GM12878 (cell line): ENCODE measurements at regions not wholly inside any gene's neighbourhood (a gene's known extent, or its start where the extent isn't known, plus 50 kb on each side); places are given as distances from the start of the nearest gene placed in this dataset.
A peak's percentile ranks its signal among the peaks of the same experiment; 100 is the strongest.

Experiments
- CBX3 ChIP-seq: fragments of 200-600 bp; sonication (generic); IDR thresholded peaks from 2 replicates; pipeline ENCODE4 v1.6.1; 2016; ENCODE audit warnings: low read depth, borderline replicate concordance
- CBX5 ChIP-seq: sonication (generic); IDR thresholded peaks from 2 replicates; pipeline ENCODE4 v1.6.1; 2016; ENCODE audit warnings: low read depth, moderate library complexity, mild to moderate bottlenecking, inconsistent platforms
- CHD4 ChIP-seq: fragments of 200-600 bp; sonication (generic); IDR thresholded peaks from 2 replicates; pipeline ENCODE4 v1.6.1; 2016; ENCODE audit warnings: mild to moderate bottlenecking
- GATAD2B ChIP-seq: fragments of 450-650 bp; conservative IDR thresholded peaks from 2 replicates; pipeline ENCODE4 v1.6.1; 2017; ENCODE audit warnings: low read depth, mild to moderate bottlenecking, moderate library complexity
- HDAC2 ChIP-seq: fragments of 200-600 bp; sonication (generic); IDR thresholded peaks from 2 replicates; pipeline ENCODE4 v1.6.1; 2017
- HDAC6 ChIP-seq: fragments of 200-600 bp; sonication (generic); IDR thresholded peaks from one replicate; pipeline ENCODE4 v1.8.0; 2017; ENCODE audit warnings: antibody characterized with exemption; ENCODE audit not compliant: unreplicated experiment
- MTA3 ChIP-seq: IDR thresholded peaks from 2 replicates; pipeline ENCODE4 v1.6.1; 2012; ENCODE audit warnings: low read length, inconsistent platforms, borderline replicate concordance
- RAD51 ChIP-seq: fragments of 450-650 bp; IDR thresholded peaks from 2 replicates; pipeline ENCODE4 v1.6.1; 2016; ENCODE audit warnings: moderate library complexity, mild to moderate bottlenecking, inconsistent platforms
- RCOR1 ChIP-seq: conservative IDR thresholded peaks from 2 replicates; pipeline ENCODE4 v1.6.1; 2012; ENCODE audit warnings: low read depth, low read length, improper control_type of control experiment
- RELA ChIP-seq: fragments of 450-650 bp; IDR thresholded peaks from 2 replicates; pipeline ENCODE4 v1.8.0; 2014; ENCODE audit warnings: borderline replicate concordance; ENCODE audit not compliant: partially characterized antibody
- RFX5 ChIP-seq: IDR thresholded peaks from 2 replicates; pipeline ENCODE4 v1.6.1; 2011; ENCODE audit warnings: low read depth, low read length, improper control_type of control experiment
- SIN3A ChIP-seq: IDR thresholded peaks from 2 replicates; pipeline ENCODE4 v1.6.1; 2012; ENCODE audit warnings: low read depth, low read length, improper control_type of control experiment
- SREBF2 ChIP-seq: IDR thresholded peaks from 2 replicates; pipeline ENCODE4 v1.6.1; 2012; ENCODE audit warnings: mild to moderate bottlenecking, low read length
- STAT1 ChIP-seq: fragments of 450-650 bp; conservative IDR thresholded peaks from 2 replicates; pipeline ENCODE4 v1.6.1; 2014; ENCODE audit warnings: antibody characterized with exemption, mild to moderate bottlenecking
- ZBTB40 ChIP-seq: fragments of 450-650 bp; IDR thresholded peaks from 2 replicates; pipeline ENCODE4 v1.6.1; 2016; ENCODE audit warnings: mild to moderate bottlenecking, moderate library complexity, borderline replicate concordance
- ZNF622 ChIP-seq: fragments of 450-650 bp; IDR thresholded peaks from 2 replicates; pipeline ENCODE4 v1.6.1; 2017; ENCODE audit warnings: mild to moderate bottlenecking, inconsistent platforms
- ZNF687 ChIP-seq: fragments of 450-650 bp; IDR thresholded peaks from 2 replicates; pipeline ENCODE4 v1.6.1; 2017; ENCODE audit warnings: mild to moderate bottlenecking, moderate library complexity
- TF ChIP-seq, protein P1 (sequence below): IDR thresholded peaks from 2 replicates; pipeline ENCODE4 v1.6.1; 2011; ENCODE audit warnings: low read depth, low read length, improper control_type of control experiment, borderline replicate concordance
- TF ChIP-seq, protein P2 (sequence below): fragments of 450-650 bp; IDR thresholded peaks from 2 replicates; pipeline ENCODE4 v1.6.1; 2014; ENCODE audit warnings: mild to moderate bottlenecking
- TF ChIP-seq, protein P3 (sequence below): fragments of 450-650 bp; formaldehyde crosslinking; IDR thresholded peaks from 2 replicates; pipeline ENCODE4 v1.4.0; 2022; ENCODE audit warnings: mild to moderate bottlenecking, moderate library complexity

GRCh38 chr9:94166976-94167346 lies 82.7 kb downstream of the PTPDC1 start (continued):
- no peak for TF ChIP-seq ZNF687
- no peak for TF ChIP-seq RELA
- 0 out of 2 replicates have a peak, but pooled peaks have one; percentile 10 for TF ChIP-seq GATAD2B
- no peak for TF ChIP-seq SREBF2
- TF ChIP-seq SIN3A: no peak
- TF ChIP-seq, protein P1, sequence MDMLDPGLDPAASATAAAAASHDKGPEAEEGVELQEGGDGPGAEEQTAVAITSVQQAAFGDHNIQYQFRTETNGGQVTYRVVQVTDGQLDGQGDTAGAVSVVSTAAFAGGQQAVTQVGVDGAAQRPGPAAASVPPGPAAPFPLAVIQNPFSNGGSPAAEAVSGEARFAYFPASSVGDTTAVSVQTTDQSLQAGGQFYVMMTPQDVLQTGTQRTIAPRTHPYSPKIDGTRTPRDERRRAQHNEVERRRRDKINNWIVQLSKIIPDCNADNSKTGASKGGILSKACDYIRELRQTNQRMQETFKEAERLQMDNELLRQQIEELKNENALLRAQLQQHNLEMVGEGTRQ: no peak
- TF ChIP-seq HDAC2: no peak
- no peak for TF ChIP-seq RAD51
- TF ChIP-seq CHD4: no peak
- no peak for TF ChIP-seq ZBTB40
- TF ChIP-seq MTA3: no peak
- TF ChIP-seq CBX5: no peak
- no peak for TF ChIP-seq RFX5
- TF ChIP-seq RCOR1: no peak
- TF ChIP-seq STAT1: no peak
- TF ChIP-seq HDAC6: no peak
- no peak for TF ChIP-seq ZNF622
- TF ChIP-seq, protein P2, sequence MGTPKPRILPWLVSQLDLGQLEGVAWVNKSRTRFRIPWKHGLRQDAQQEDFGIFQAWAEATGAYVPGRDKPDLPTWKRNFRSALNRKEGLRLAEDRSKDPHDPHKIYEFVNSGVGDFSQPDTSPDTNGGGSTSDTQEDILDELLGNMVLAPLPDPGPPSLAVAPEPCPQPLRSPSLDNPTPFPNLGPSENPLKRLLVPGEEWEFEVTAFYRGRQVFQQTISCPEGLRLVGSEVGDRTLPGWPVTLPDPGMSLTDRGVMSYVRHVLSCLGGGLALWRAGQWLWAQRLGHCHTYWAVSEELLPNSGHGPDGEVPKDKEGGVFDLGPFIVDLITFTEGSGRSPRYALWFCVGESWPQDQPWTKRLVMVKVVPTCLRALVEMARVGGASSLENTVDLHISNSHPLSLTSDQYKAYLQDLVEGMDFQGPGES: no peak
- TF ChIP-seq, protein P3, sequence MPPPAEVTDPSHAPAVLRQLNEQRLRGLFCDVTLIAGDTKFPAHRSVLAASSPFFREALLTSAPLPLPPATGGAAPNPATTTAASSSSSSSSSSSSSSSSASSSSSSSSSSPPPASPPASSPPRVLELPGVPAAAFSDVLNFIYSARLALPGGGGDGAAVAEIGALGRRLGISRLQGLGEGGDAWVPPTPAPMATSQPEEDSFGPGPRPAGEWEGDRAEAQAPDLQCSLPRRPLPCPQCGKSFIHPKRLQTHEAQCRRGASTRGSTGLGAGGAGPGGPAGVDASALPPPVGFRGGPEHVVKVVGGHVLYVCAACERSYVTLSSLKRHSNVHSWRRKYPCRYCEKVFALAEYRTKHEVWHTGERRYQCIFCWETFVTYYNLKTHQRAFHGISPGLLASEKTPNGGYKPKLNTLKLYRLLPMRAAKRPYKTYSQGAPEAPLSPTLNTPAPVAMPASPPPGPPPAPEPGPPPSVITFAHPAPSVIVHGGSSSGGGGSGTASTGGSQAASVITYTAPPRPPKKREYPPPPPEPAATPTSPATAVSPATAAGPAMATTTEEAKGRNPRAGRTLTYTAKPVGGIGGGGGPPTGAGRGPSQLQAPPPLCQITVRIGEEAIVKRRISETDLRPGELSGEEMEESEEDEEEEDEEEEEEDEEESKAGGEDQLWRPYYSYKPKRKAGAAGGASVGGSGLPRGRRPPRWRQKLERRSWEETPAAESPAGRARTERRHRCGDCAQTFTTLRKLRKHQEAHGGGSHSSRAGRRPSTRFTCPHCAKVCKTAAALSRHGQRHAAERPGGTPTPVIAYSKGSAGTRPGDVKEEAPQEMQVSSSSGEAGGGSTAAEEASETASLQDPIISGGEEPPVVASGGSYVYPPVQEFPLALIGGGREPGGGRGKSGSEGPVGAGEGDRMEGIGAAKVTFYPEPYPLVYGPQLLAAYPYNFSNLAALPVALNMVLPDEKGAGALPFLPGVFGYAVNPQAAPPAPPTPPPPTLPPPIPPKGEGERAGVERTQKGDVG (CRISPR knock-in tag): no peak
- no peak for TF ChIP-seq CBX3
